ENCODE measurements at regions not wholly inside any gene's neighbourhood (a gene's known extent, or its start where the extent isn't known, plus 50 kb on each side); places are given as distances from the start of the nearest gene placed in this dataset.

- TF ChIP-seq RBAK (tag by site-specific recombination; IDR thresholded peaks at IDR 0.05) (no peak), REST (tag by site-specific recombination; IDR thresholded peaks at IDR 0.05) (no peak), ZNF549 (tag by site-specific recombination; IDR thresholded peaks at IDR 0.05) (no peak), CTCF (tag by site-specific recombination; IDR thresholded peaks at IDR 0.05) (no peak), PATZ1 (tag by site-specific recombination; IDR thresholded peaks at IDR 0.05) (no peak), ZNF350 (tag by site-specific recombination; IDR thresholded peaks at IDR 0.05) (no peak), ZBTB1 (tag by site-specific recombination; IDR thresholded peaks at IDR 0.05) (no peak), ZFHX2 (tag by site-specific recombination; conservative IDR thresholded peaks at IDR 0.05) (no peak), ZSCAN18 (tag by site-specific recombination; IDR thresholded peaks at IDR 0.05) (no peak), ZNF155 (tag by site-specific recombination; IDR thresholded peaks at IDR 0.05) (no peak), PRDM4 (tag by site-specific recombination; IDR thresholded peaks at IDR 0.05) (no peak), ZBTB26 (tag by site-specific recombination; optimal IDR thresholded peaks at IDR 0.05) (no peak)
Measured at GRCh38 chr1:50329332-50329932, 93.8 kb downstream of the DMRTA2 start.
